HG02852 (cell line): ENCODE measurements at regions not wholly inside any gene's neighbourhood (a gene's known extent, or its start where the extent isn't known, plus 50 kb on each side); places are given as distances from the start of the nearest gene placed in this dataset.
"Not testable (repeated sequence)": the region's sequence is repeated elsewhere in the genome, so short reads cannot be mapped to it uniquely, and the experiment has no call there.

Source experiments
- ATAC-seq: cut with Tn5 transposase; IDR thresholded peaks from one replicate; pipeline ENCODE4 v1.9.1; 2021; ENCODE audit warnings: mild to moderate bottlenecking, moderate library complexity; ENCODE audit not compliant: unreplicated experiment

DNA sequence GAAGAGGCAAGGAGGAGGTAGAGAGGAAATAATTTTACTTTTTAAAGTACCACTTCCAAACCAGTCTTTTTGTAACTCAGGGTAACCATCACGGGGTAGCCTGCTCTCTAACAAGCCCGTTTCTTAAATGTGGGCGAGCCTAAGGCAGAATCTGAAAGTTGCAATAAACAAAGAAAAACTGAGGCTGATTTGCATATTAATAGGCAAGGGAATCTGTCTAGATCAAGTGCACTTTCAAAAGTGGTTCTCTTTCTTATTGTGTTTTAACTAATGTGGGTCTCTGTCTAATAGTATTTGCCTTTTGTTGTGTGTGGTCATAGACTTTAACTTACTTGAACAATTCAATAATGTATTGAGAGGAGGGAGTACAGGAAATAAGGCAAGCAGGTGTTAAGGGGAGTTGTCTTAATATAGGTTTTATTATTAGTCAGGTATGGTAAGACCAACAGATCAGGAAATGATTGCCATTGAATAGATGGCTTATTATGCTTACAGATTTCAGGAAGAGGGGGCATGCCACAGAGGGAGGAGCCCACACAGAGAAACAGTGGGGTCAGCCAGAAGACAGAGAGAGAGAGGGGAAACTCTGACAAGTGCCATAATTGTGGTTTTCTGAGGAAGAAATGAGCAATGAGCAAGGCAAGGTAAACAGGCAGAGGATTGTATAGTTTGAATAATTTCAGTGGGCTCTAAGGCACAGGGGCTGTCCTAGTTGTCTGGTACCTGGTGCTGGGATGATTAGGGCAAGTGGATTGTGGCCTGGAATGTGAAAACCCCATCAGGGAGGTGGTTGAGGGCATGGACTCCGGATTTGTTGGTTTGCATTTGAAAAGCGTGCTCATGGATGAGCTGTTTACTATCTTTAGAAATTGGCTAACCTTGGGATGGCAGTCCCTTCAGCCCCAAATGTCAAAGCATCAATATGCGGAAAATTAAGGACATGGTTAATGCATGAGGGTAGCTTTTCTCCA, 237.2 kb downstream of the TOX3 start:
- no peak for ATAC-seq

DNA sequence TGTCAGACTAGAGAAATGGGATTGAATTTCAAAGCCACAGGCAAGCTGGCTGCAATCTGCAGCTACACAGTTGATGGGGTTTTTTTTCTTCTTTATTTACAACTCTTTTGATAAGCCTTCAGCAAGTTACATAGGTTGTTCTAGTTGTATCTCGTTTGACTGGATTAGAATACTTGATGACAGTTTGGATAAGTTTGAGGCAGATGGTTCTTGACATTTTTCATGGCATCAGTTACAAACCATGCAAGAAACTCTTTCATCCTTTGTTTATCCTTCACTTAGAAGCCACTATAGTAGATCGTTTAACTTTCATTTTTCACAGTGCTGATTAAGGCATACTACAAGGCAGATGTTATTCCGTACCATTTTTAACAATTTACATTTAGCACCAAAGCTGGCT, 238.9 kb downstream of the TOX3 start:
- no peak for ATAC-seq

DNA sequence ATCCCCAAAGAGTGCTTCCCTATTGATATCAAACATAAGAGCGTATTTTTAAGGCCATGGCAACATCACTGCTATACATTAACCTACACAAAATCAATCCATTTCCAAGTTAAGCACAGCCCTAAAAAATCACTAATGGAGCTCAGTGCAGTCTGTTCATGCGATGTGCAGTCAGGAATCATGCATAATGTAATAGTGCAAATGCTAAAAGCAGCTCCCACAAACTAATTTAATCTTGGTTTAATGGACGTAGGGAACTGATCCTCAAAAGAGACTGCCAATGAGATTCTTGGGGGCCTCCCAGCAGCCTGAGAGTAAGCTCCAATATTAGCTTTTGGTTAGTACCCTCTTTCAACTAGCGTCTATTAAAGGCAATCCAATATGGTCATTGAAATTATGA, 245.9 kb downstream of the TOX3 start:
- ATAC-seq, result no peak

DNA sequence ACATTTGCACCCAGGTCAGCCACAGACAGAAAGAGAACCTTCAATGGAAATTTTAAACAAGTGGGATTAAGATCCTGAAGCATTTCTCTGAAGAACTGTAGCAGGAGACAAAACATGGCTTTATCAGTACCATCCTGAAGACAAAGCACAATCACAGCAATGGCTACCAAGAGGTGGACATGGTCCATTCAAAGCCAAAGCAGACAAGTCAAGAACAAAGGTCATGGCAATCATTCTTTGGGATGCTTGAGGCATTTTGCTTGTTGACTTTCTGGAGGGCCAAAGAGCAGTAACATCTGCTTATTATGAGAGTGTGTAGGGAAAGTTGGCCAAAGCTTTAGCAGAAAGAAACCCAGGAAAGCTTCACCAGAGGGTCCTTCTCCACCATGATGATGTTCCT, 248.2 kb downstream of the TOX3 start:
- ATAC-seq, result no peak

DNA sequence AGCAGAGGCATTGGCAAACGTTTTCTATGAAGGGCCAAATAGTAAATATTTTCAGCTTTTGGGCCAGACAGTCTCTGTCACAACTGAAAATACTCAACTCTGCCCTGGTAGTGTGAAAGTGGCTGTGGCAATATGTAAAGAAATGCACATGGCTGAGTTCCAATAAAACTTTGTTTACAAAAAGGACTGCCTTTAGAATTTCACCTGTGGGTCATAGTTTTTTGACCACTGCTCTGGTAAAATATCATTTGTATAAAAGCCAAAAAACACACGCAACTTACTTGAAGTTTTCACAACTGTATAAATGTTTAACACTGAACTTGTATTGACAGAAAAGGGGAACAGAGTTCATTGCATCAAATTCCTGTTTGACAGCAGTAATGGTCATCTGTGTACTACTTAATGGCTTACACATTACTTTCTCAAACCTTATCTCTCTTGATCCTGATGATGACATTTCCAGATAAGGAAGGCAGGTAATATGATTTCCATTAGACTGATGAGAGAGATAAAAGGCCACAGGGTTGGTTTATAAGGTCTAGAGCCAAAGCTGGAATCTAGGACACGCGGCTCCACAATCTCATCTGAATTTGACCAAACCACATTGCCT, 250.1 kb downstream of the TOX3 start:
- ATAC-seq, result not testable (repeated sequence)

DNA sequence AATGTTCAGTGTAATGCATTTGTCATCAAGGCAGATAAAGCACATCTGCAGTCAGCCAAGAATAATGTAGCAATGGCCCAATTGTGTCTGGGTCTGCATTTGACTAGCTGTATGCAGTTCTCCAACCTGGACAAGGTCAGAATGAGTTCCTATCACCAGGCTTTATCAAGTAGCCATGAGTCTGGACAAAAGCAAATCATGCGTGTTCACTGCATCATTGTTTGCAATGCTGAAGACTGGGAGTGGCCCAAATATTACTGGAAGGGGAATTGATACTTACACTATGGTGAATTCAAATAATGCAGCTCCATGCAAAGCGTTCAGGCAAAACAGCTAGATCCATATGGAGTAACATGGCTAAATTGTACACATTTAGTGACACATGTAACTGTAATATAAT, 250.9 kb downstream of the TOX3 start:
- no peak for ATAC-seq

DNA sequence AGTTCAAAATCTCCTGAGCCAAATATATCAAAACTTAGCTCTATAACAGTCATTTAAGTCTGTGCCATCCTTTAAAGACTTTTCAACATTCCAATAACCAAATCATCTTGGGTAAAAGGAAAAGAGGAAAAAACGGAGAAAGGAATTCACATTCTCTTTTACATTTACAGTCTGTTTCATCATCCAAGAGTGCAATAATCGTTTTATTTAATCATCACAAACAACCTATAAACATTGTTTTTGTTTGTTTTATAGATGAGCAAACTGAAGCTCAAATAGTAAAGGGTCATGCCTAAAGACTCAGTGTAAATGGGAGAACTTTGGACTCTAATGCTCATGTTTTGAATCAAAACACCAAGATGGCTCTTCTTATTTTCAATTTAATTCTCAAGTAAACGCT, 252.3 kb downstream of the TOX3 start:
- no peak for ATAC-seq

DNA sequence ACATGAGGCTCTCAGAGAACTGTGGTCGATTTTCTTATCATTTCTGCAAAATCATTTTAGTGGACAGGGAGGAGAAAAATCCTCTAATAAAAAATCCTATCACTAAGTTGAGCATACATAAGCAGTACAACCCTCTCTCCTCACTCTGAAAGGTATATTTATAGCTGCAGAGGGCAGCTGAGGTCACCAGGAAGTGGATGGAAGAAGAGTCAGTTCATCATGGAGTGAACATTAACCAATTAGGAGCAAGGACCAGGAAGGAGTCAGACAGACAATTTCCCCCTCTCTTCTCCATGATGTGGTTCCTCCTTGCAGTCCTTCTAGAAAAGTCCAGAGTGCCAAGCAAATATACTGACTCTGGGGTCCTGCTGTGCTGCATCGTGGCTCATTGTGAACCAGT, 253.7 kb downstream of the TOX3 start:
- ATAC-seq, result no peak

DNA sequence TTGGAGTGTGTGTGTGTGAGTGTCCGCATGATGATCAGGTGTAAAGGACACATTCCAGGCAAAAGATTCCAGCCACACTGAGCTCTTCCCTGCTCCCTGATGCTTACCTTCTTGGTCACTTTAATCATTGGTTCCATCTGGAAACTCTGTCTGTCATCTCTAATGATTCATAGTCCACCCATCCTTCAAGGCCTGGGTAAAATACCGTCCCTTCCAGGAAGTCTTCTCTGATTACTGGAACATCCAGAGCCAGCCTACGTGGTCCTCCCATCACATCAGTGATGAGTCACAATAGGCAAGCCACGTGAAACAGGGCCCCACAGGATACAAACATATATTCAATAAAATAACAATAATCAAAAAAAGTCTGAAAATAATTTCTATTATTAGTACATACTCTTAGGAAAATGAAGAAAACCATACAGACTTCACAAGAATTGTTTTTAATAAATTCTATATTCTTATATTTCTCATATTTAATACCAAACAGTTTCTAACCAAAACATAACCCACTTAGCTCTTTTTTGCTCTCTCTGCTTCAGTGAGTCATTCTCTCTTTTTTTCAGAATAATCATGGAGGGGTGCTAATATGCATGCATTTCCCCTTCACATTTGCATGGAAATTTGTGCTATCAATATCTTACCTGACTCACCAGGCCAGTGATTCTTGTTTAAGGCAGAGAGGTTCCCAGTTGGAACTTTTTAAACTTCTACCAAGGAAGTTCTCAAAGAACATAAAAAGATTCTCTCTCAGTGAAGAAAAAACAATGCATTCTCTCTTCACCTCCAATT, 263.2 kb downstream of the TOX3 start:
- no peak for ATAC-seq

DNA sequence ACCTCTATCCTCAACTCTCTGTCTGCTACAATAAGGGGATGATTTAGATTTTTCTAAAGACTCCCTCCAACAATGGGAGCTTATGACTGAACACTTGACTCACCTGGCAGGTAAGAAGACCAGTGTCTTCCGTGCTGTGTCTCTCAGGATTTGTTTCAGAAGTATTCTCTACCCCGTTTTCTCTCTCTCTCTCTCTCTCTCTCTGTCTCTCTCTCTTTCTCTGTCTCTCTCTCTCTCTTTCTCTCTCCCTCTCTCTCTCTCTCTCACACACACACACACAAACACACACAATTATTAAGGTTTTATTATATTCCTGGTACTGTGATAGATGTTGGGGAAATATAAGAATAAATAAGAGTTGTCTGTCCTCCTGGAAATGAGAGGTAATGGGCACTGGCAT, 263.9 kb downstream of the TOX3 start:
- ATAC-seq, result no peak

DNA sequence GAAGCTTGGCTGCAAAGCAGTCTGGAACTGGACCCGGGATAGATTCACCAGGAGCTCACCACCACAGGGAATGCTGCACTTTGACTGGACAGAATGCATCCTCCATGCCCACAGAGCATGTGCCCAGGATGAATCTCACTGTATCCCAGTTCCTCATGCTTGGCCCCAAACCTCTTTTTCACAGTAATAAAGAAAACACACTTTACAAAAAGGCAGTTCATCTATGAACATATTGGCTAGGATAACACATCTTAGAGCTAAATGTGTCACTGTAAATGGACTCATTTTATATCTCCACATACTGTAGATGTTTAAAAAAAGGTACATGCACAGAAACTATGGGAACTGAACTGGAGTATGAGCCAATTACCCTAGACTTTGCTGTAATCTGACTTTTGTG, 266.9 kb downstream of the TOX3 start:
- no peak for ATAC-seq

DNA sequence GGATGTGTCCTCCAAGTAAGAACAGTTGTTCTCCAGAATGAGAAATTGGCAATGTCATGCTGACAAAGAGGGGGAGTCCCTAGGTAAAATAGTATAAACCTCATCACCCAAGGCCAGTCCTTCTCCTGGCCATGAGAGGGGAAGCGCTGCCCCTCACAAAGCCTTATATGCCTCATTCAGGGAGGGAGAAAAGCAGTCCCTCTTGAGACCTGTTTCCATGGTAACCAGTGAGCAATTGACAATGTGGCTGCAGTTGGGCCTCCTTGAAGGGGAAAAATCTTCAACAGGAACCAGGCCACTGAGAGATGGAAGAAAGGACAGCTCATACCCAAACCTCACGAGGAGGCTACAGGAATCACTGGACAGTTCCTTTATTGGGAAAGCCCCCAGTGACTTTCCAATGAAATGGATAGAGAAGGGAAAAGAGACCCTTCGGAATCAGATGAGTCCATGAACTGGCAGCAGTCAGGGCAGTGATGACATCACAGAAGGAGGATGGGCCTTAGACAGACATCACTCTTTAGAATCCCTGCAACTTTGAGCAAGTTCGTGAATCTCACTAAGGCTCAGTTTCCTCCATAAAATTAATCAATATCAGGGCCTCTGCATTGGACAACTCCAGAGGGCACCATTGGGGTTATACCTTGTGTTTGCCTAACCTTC, 275.7 kb downstream of the TOX3 start:
- ATAC-seq, result no peak

DNA sequence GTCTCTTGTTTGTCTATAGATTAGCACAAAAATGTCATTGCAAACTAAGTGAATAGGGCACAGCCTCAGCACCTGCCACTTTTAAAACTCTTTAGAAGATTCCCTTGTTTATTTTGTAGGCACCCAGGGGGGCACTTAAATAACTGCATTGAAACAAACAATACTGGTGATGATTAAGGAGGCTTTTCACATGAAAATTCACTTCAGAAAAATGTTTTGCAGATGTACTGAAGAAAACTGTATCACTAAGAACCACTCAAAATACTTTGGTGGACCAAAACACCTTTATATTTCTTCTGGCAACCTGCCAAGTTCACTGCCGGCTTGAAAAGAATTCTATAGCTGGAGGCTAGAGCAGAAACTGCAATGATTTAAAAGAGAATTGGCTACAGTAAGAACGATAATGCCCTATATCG, 281.5 kb downstream of the TOX3 start:
- ATAC-seq, result no peak

DNA sequence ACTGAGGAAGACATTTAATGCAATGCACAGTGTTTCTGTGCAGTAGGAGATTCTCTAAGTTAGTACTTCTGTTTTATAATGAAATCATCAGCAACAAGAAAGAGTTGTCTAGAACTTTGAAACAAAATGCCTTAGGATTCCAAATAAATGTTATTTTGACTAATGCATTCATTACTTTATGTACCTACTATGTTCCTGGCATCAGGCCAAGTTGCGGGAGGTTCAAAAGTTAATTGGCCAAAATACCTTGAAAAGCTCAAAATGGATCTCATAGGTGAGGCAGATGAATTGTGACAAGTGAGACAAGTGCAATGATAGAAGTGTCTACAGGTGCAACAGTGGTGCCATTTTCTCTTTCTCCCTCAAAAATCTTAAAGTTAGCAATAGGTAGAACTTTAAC, 289.4 kb downstream of the TOX3 start:
- ATAC-seq, result no peak

DNA sequence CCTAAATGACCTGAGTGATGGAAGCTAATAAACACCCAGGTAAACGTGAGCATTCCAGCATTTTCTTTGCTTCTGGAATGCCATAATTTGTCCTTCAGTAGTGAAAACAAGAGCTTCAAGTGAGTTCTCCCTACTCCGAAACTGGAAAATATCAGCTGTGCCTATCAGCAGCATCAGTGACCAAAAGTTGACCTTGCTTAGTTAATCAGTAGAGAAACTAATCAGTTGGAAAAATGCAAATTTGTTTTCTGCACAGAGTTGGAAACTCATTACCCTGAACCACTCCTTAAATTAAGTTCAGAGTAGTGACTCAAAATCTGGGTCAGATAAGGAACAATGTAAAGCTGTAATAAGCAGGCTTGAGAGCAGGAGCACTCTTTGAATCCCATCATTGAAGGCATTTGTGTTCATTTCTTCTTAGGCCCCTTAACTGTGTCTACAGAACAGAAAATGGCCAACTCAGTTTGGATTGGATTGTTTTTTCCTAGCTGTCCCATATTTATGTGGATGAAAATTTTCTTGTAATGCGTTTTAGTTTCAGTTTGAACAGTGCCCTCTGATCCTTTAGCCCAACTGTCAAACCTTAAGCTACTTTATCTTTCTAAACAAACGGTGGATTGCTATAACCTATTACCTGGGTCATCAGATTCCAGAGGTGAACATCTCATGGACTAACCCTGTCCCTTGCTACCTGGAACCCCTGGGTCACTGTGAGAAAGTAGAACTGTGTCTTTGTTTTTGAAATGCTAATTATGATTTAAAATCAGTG, 290.4 kb downstream of the TOX3 start:
- ATAC-seq, result no peak

DNA sequence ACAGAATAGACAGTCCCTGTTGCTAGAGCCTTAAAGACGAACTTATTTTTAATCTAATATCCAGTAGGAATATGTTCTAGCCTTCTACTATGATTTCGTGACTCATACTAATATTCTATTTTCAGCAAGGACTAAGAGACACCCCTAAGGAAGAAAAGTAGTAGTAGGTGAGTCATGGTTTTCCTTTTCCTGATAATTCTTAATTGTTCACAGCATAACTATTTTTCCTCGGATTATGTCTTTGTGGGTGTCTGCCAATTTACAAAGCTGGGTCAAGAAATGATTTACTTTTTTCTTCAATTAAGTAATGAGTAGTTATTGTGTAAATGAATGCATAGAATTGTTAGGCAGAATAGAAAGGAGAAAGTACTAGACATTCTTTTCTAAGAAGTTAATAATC, 292.2 kb downstream of the TOX3 start:
- ATAC-seq, result no peak

DNA sequence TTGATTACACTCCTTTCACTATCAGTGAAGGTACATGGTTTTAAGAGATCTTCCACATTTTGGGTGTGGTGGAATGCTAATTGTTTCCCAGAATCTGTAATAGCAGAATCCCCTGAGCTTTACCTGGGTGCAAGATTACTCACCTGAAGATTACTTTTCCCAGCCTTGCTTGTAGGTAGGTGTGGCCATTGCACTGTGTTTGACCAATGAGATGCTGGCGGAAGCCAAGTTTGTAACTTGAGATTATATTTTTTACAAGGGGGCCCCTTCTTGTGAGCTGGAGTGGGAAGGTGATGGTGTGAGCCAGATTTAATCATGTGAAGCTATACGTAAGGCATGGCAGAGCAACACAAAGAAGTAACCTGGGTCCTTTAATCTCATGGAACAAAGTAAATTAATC, 294.3 kb downstream of the TOX3 start:
- no peak for ATAC-seq

DNA sequence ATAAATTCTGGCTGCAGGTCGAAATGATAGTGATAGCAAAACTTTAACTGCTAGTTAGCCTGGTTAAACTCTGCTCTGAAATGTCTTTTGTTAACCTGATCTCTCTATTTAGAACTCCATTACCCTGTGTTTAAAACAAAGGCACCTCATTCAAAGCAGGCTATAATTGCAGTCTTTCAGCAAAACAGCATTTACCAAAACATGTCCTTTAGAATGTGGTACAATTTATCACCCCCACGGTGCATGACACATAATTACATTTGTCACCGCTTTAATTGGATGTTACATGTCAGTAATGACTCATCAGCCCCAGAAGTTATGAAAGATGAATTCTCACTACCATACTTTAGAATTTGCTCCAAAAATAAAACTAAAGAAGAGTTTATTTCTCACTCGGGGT, 295.4 kb downstream of the TOX3 start:
- no peak for ATAC-seq

DNA sequence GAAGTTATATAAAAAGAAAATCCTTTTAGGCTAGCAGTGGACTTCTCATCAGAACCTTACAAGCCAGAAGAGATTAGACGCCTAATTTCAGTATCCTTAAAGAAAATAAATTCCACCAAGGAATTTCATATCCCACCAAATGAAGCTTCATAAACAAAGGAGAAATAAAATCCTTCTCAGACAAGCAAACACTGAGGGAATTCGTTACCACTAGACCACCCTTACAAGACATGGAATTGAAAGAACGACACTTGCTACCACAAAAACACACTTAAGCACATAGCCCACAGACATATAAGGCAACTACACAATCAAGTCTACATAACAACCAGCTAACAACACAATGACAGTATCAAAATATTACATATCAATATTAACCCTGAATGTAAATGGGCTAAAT, 299.2 kb downstream of the TOX3 start:
- no peak for ATAC-seq

DNA sequence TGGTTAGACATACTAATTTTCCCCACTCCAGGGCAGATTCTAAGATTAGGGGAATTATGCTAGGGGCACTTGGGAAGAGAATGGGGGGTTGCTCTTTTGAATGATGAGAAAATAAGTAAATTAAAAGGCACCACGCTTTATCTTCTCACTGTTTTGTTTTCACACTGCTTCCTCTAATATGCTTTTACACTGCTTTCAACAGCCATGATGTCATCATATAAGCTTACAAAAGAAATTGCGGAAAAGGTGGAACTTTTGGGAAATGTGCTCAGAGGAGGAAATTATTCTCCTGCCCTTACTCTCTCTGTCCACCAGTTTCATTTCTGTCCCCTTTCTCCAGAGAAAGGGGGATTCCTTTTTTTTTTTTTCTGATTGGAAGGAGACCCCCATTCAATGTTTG, 308.2 kb downstream of the TOX3 start:
- ATAC-seq, result no peak
